HFFc6 (cell line): ENCODE measurements at regions not wholly inside any gene's neighbourhood (a gene's known extent, or its start where the extent isn't known, plus 50 kb on each side); places are given as distances from the start of the nearest gene placed in this dataset.

Experiments
- DNase-seq: peaks from one replicate; pipeline ENCODE4 v3.0.0-alpha.2; 2018
- H3K27ac Mint-ChIP-seq: 2 replicates; pipeline ENCODE4 v1.8.0; 2020; ENCODE audit warnings: mild to moderate bottlenecking, mixed read lengths
- H3K27me3 Mint-ChIP-seq: 2 replicates; pipeline ENCODE4 v1.8.0; 2021; ENCODE audit warnings: mild to moderate bottlenecking, moderate library complexity, mixed read lengths; ENCODE audit not compliant: insufficient read depth
- H3K36me3 Mint-ChIP-seq: 2 replicates; pipeline ENCODE4 v1.8.0; 2021; ENCODE audit warnings: low read depth, mixed read lengths
- H3K4me1 Mint-ChIP-seq: 2 replicates; pipeline ENCODE4 v1.8.0; 2020; ENCODE audit warnings: low read depth, mixed read lengths
- H3K4me3 Mint-ChIP-seq: 2 replicates; pipeline ENCODE4 v1.8.0; 2020; ENCODE audit warnings: mild to moderate bottlenecking, moderate library complexity, mixed read lengths
- H3K9me3 Mint-ChIP-seq: 2 replicates; pipeline ENCODE4 v1.8.0; 2020; ENCODE audit warnings: mild to moderate bottlenecking, mixed read lengths
- CTCF ChIP-seq: fragments of 200-600 bp; sonication (generic); IDR thresholded peaks from 2 replicates; pipeline ENCODE4 v1.5.0; 2021; ENCODE audit warnings: antibody characterized with exemption, mild to moderate bottlenecking

DNA sequence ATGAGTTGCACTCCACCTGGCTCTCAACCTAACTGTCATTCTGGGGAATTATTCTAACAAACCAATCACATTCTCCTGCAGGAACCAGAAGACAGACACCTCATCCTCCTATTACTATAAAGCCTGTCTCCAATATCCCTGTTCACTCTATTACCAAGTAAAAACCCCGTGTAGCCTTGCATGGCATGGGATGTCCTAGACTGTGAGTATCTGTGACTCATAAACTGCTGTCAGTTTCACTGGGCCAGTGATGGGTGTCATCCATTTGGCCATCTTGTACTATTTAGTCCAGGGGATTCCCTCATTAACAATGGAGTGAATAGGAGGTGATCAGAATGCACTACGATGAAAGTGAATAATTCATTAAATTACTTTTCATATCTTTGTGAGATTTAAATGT is 608.7 kb downstream of the DNAJB9 start:
- Mint-ChIP-seq H3K27me3 (no peaks in the 10 kb centered on the region), H3K36me3 (no peaks in the 10 kb centered on the region), H3K9me3 (peaks cover 15% of the 10 kb centered on the region), H3K27ac (no peak overlapping the region), H3K4me3 (no peak overlapping the region), H3K4me1 (no peaks in the 10 kb centered on the region)
- no peak for DNase-seq
- TF ChIP-seq CTCF, result no peak

DNA sequence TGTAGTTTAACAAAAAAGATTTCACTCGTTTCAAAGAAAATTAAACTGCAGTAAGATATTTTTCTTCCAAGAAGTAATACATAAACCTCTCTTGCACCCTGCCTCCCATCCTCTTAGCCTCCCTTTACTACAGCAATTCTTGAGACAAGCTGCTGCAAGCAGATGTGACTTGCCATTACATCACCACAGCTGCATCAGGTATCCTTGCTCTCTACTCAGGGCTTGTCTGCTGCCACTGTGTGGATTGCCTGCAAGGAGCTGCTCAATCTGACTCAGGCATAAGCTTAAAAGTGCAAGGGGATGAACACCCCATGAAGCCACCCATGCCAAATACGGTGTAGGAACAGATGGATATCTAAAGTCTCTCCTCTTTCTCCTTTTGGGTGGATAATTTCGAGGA is 609.9 kb downstream of the DNAJB9 start:
- H3K4me3 Mint-ChIP-seq, result no peak overlapping the region
- no peak for DNase-seq
- no peaks in the 10 kb centered on the region for H3K4me1 Mint-ChIP-seq
- no peak overlapping the region for H3K27ac Mint-ChIP-seq
- H3K9me3 Mint-ChIP-seq, result peaks cover 27% of the 10 kb centered on the region
- H3K36me3 Mint-ChIP-seq, result no peaks in the 10 kb centered on the region
- TF ChIP-seq CTCF, result no peak
- no peaks in the 10 kb centered on the region for H3K27me3 Mint-ChIP-seq

DNA sequence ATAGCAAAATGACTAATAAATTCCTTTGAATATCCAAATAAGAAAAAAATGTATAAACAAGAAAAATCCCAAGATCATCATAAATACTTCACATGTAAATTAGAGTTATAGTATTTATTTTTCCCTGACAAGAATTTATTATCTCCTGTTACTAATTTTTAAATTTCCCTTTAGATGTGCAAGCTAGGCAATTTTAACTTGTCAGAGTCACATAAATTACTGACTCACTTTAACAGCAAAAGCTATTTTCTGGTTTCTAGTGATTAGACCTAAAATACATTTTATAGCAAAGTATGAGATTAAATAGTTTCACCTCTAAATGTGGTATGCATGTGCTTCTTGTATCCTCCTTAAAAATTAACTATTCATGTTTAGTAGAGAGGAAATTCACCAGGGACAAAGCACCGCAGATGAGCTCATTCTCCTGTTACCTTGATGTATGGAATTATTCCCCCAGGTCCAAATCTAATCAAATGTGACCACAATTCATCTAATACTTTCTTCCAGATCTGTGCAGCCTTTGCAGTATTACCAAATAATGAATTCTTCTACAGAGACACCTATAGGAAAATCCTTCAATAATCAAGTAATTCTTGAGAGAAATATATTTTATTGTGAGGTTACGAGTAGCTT is 621.2 kb downstream of the DNAJB9 start:
- Mint-ChIP-seq H3K36me3 (no peaks in the 10 kb centered on the region; the same call in 1 of the 2 replicates), H3K4me3 (no peak overlapping the region), H3K27me3 (no peaks in the 10 kb centered on the region), H3K27ac (no peak overlapping the region), H3K9me3 (peaks cover 30% of the 10 kb centered on the region), H3K4me1 (no peaks in the 10 kb centered on the region)
- no peak for TF ChIP-seq CTCF
- no peak for DNase-seq

- H3K4me1 Mint-ChIP-seq, result no peaks in the 10 kb centered on the region
- no peak overlapping the region for H3K4me3 Mint-ChIP-seq
- H3K9me3 Mint-ChIP-seq, result peaks cover 38% of the 10 kb centered on the region
- H3K27ac Mint-ChIP-seq, result no peak overlapping the region
- TF ChIP-seq CTCF, result 0 out of 2 replicates have a peak, but pooled peaks have one; percentile 12
- H3K36me3 Mint-ChIP-seq, result no peaks in the 10 kb centered on the region
- no peaks in the 10 kb centered on the region for H3K27me3 Mint-ChIP-seq
- DNase-seq, result no peak
Observed at GRCh38 chr7:109206196-109206595, 636.5 kb downstream of the DNAJB9 start.

DNA sequence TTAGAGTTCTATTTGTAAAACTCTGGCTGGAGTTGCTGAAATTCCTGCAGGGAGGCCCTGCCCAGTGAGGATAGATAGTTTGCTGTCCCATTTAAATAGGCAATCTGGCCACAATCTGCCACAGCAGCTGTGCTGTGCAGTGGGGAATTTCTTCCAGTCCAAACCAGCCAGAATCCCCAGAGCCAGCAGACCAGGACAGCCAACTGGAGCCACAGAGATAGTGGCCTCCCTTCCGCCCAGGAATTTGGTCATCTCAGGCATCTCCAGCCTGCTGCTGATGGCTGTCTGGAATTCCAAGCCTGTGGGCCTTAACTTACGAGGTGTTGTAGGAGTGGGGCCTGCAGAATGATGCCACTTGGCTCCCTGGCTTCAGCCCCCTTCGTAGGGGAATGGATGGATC is 643.4 kb downstream of the DNAJB9 start:
- Mint-ChIP-seq H3K4me3 (no peak overlapping the region), H3K9me3 (peaks cover 42% of the 10 kb centered on the region), H3K4me1 (no peaks in the 10 kb centered on the region), H3K36me3 (no peaks in the 10 kb centered on the region), H3K27ac (no peak overlapping the region), H3K27me3 (no peaks in the 10 kb centered on the region)
- DNase-seq, result no peak
- TF ChIP-seq CTCF, result no peak

DNA sequence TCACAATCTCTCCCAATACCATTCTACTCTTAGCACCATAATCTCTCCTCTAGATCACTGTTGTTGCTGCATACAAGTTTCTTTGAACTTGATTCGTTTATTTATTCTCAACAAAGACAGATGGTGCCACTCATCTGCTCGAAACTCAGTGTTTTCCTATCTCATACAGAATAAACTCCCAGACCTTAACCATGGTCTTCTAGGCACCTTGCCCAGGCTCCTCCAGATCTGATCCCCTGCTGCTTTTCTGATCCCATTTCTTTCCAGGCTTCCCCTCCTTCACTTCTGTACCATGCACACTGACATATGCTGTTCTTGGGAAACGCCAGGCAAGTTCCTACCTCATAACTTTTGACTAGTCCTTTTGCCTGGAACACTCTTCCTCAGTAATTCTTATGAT is 645.7 kb downstream of the DNAJB9 start:
- DNase-seq, result no peak
- peaks cover 40% of the 10 kb centered on the region for H3K9me3 Mint-ChIP-seq
- TF ChIP-seq CTCF, result no peak
- H3K27me3 Mint-ChIP-seq, result no peaks in the 10 kb centered on the region
- no peak overlapping the region for H3K27ac Mint-ChIP-seq
- H3K4me1 Mint-ChIP-seq, result no peaks in the 10 kb centered on the region
- H3K36me3 Mint-ChIP-seq, result 0 out of 2 replicates have a peak, but pooled peaks cover 6% of the 10 kb centered on the region
- H3K4me3 Mint-ChIP-seq, result no peak overlapping the region
